GM12874 (cell line): ENCODE measurements at regions not wholly inside any gene's neighbourhood (a gene's known extent, or its start where the extent isn't known, plus 50 kb on each side); places are given as distances from the start of the nearest gene placed in this dataset.

Experiments used
- CTCF ChIP-seq: IDR thresholded peaks from 2 replicates; pipeline ENCODE4 v1.5.1; 2011; ENCODE audit warnings: low read depth, mild to moderate bottlenecking, control low read depth, low read length, moderate library complexity; ENCODE audit not compliant: insufficient read depth

- no peak for TF ChIP-seq CTCF
Measured at GRCh38 chr2:143828763-143829537, 691.0 kb downstream of the ZEB2 start.

GRCh38 chr2:143824791-143825190, 695.1 kb downstream of the ZEB2 start:
- no peak for TF ChIP-seq CTCF

- TF ChIP-seq CTCF = no peak
Measured at GRCh38 chr2:143823876-143824275, 694.7 kb downstream of the ARHGAP15 start.

- no peak for TF ChIP-seq CTCF
Measured at GRCh38 chr2:143823296-143823695, 694.1 kb downstream of the ARHGAP15 start.

GRCh38 chr2:143822736-143823135, 693.5 kb downstream of the ARHGAP15 start:
- no peak for TF ChIP-seq CTCF

GRCh38 chr2:143819764-143820163, 690.5 kb downstream of the ARHGAP15 start:
- TF ChIP-seq CTCF = no peak

- TF ChIP-seq CTCF = no peak
Measured at GRCh38 chr2:143819190-143819735, 690.0 kb downstream of the ARHGAP15 start.
